Ascending aorta (tissue), 2 donors: ENCODE measurements at regions not wholly inside any gene's neighbourhood (a gene's known extent, or its start where the extent isn't known, plus 50 kb on each side); places are given as distances from the start of the nearest gene placed in this dataset.
A peak's percentile ranks its signal among the peaks of the same experiment; 100 is the strongest.

Experiments
- DNase-seq, 2 donors: peaks; one replicate each; pipeline ENCODE4 v3.0.0-alpha.2; 2019; ENCODE audit warnings: low spot score in 2 of 2
- H3K27ac ChIP-seq, 2 donors: fragments of 200-600 bp; sonication (generic); one replicate each; pipeline ENCODE4 v1.5.1; 2016 to 2017; ENCODE audit warnings: mild to moderate bottlenecking in 1 of 2
- H3K27me3 ChIP-seq: fragments of 200-600 bp; sonication (generic); one replicate; pipeline ENCODE4 v1.5.1; 2017
- H3K36me3 ChIP-seq, 2 donors: fragments of 200-600 bp; sonication (generic); one replicate each; pipeline ENCODE4 v1.5.1; 2016
- H3K4me1 ChIP-seq, 2 donors: fragments of 200-600 bp; sonication (generic); one replicate each; pipeline ENCODE4 v1.5.1; 2016 to 2017; ENCODE audit warnings: mild to moderate bottlenecking in 1 of 2
- H3K4me3 ChIP-seq, 2 donors: fragments of 200-600 bp; sonication (generic); one replicate each; pipeline ENCODE4 v1.5.1; 2016 to 2017; ENCODE audit warnings: mild to moderate bottlenecking in 1 of 2
- H3K9me3 ChIP-seq, 2 donors: fragments of 200-600 bp; sonication (generic); one replicate each; pipeline ENCODE4 v1.5.1; 2016
- CTCF ChIP-seq, 3 experiments: fragments of 200-600 bp in 2 of 3; fragments of 450-650 bp in 1 of 3; sonication (generic) in 2 of 3; IDR thresholded peaks; one replicate each; pipeline ENCODE4 v1.5.1; 2016 to 2019; ENCODE audit warnings: antibody characterized with exemption in 3 of 3, mild to moderate bottlenecking in 1 of 3, moderate library complexity in 1 of 3
- intact Hi-C: fragments of 100-400 bp; cut with DNase I; formaldehyde crosslinking; loops from one replicate; pipeline ENCODE4 v1.15.1; 2023

DNA sequence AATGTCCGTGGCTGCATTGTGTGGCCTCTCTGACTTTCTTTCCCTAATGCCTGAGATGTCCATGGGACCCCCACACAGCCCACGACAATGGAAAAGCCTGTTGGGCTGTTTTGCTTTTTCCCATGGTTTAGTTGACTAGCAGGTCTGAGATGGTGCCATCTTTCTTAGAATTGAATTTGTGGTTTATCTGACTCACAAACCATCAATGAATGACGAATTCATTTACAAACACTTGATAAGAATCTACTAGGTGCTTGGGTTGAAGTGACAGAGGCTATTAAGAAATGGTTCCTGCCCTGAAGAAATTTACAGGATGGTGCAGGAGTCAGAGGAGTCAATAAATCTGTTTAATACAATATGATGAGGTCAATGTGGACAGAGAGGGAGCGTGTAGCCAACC lies 75.4 kb downstream of the OTUD1 start:
- no peak overlapping the region for H3K27ac ChIP-seq
- no peak for DNase-seq
- no peaks in the 10 kb centered on the region for H3K9me3 ChIP-seq
- no peaks in the 10 kb centered on the region for H3K36me3 ChIP-seq
- intact Hi-C loops: no loop called here
- H3K4me3 ChIP-seq: no peak overlapping the region
- TF ChIP-seq CTCF (IDR thresholded peaks at IDR 0.05): no peak
- no peaks in the 10 kb centered on the region for H3K4me1 ChIP-seq
- no peaks in the 10 kb centered on the region for H3K27me3 ChIP-seq

DNA sequence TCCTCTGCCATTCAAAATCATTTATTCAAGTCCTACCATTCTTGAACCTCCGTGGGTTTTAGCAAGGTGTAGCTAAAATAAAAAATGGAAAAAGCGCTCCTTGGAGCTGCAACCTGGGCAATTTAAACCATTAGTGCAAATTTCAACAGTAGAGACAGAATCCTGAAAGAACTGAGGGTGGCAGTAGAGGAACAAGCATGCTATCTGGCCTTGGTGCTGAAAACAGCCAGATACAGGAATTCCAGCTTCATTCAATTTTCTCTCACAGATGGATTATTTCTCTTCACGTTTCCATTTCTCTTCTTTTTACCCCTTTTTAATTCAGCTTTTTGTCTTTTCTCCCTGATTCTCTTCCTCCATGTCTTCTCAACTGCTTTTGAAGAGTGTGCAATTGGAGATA lies 77.7 kb downstream of the OTUD1 start:
- no peak for DNase-seq
- H3K4me3 ChIP-seq: no peak overlapping the region
- no peaks in the 10 kb centered on the region for H3K9me3 ChIP-seq
- H3K36me3 ChIP-seq: no peaks in the 10 kb centered on the region
- no peak overlapping the region for H3K27ac ChIP-seq
- no peaks in the 10 kb centered on the region for H3K27me3 ChIP-seq
- intact Hi-C loops: no loop called here
- H3K4me1 ChIP-seq: no peaks in the 10 kb centered on the region
- peak in 1 of 3 experiments; percentile 26 for TF ChIP-seq CTCF (IDR thresholded peaks at IDR 0.05)

- DNase-seq: no peak
- H3K27me3 ChIP-seq: no peaks in the 10 kb centered on the region
- no peaks in the 10 kb centered on the region for H3K4me1 ChIP-seq
- H3K4me3 ChIP-seq: no peak overlapping the region
- H3K27ac ChIP-seq: no peak overlapping the region
- TF ChIP-seq CTCF (IDR thresholded peaks at IDR 0.05): no peak
- H3K36me3 ChIP-seq: no peaks in the 10 kb centered on the region
- intact Hi-C loops: no loop called here
- H3K9me3 ChIP-seq: no peaks in the 10 kb centered on the region
Measured at GRCh38 chr10:23517155-23517554, 78.3 kb downstream of the OTUD1 start.

DNA sequence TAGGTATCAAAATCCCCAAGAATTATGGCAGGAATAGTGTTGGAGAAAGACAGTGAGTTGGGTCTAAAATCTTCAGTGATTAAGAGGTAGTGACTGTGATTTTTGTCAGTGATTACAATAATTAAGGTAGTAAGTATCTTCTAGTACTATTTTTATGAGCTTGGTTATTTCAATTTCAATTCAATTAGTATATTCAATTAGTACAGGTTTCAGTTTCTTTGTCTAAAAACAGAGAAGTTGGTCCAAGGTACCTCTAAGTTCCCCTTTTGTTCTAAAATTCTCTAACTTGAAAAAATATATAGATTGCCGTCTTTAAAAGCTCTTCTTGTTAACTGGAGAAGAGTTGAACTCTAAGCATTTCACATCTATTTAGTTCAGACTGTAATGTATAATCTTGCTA lies 82.9 kb downstream of the OTUD1 start:
- no peaks in the 10 kb centered on the region for H3K9me3 ChIP-seq
- intact Hi-C loops: no loop called here
- no peak for TF ChIP-seq CTCF (IDR thresholded peaks at IDR 0.05)
- DNase-seq: no peak
- no peaks in the 10 kb centered on the region for H3K36me3 ChIP-seq
- no peaks in the 10 kb centered on the region for H3K4me1 ChIP-seq
- no peak overlapping the region for H3K27ac ChIP-seq
- H3K4me3 ChIP-seq: no peak overlapping the region
- no peaks in the 10 kb centered on the region for H3K27me3 ChIP-seq

- Histone ChIP-seq H3K27me3 (no peaks in the 10 kb centered on the region), H3K27ac (no peak overlapping the region), H3K36me3 (no peaks in the 10 kb centered on the region), H3K4me1 (no peaks in the 10 kb centered on the region), H3K9me3 (no peaks in the 10 kb centered on the region), H3K4me3 (no peak overlapping the region)
- intact Hi-C loops: no loop called here
- DNase-seq: no peak
- no peak for TF ChIP-seq CTCF (IDR thresholded peaks at IDR 0.05)
Measured at GRCh38 chr10:23522345-23522744, 83.5 kb downstream of the OTUD1 start.

DNA sequence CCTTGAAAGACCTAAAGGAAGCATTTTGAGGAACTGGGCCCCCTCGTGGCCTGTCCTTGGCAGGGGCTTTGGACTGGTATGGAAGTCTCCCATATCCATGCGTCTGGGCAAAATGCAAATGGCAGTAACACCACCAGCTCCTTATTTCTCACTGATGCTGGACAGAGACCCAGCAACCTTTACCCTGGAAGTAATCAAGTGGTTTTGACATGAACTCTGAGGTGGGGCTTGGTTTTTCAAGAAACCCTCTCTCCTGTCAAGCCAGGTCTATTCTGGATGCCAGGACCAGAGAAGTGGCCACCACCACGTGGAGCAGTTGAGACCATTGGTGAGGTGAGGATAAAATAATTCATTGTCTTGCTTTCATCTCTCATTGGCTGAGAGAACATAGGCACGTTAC lies 84.4 kb downstream of the OTUD1 start:
- H3K4me3 ChIP-seq: no peak overlapping the region
- H3K27me3 ChIP-seq: no peaks in the 10 kb centered on the region
- intact Hi-C loops: no loop called here
- no peak overlapping the region for H3K27ac ChIP-seq
- H3K36me3 ChIP-seq: no peaks in the 10 kb centered on the region
- H3K4me1 ChIP-seq: no peaks in the 10 kb centered on the region
- no peak for DNase-seq
- H3K9me3 ChIP-seq: no peaks in the 10 kb centered on the region
- TF ChIP-seq CTCF (IDR thresholded peaks at IDR 0.05): no peak
